SKM-1 treated with dmso at 0.1 percent for 144 hours (cell line): ENCODE measurements at regions not wholly inside any gene's neighbourhood (a gene's known extent, or its start where the extent isn't known, plus 50 kb on each side); places are given as distances from the start of the nearest gene placed in this dataset.

Source experiments
- DNase-seq: peaks from one replicate; lab custom pipeline; 2025; ENCODE audit not compliant: unreplicated experiment; lab: John Stamatoyannopoulos, UW

- no peak for DNase-seq
Observed at GRCh38 chr5:17163221-17163620, 54.2 kb upstream of the BASP1 start.

GRCh38 chr5:17167171-17167891 lies 50.1 kb upstream of the BASP1 start:
- no peak for DNase-seq
